ENCODE measurements at regions not wholly inside any gene's neighbourhood (a gene's known extent, or its start where the extent isn't known, plus 50 kb on each side); places are given as distances from the start of the nearest gene placed in this dataset.

GRCh38 chrX:123121241-123121640 lies 62.8 kb upstream of the GRIA3 start:
- H3K4me3 ChIP-seq, result no peak overlapping the region
- no peak for FAIRE-seq
- ChIA-PET CTCF (ENCODE audit: low intra/inter-chr PET ratio) (no interaction called here), POLR2A (no interaction called here)
- intact Hi-C loops (cut with micrococcal nuclease) (no loop called here), in situ Hi-C loops (cut with MboI) (no loop called here)
- H3K27ac ChIP-seq (ENCODE audit: extremely low read depth, low read depth, low read length), result no peak overlapping the region
- H3K4me1 ChIP-seq (replicated peaks in 1 of 2; ENCODE audit: control insufficient read depth in 2 of 2, insufficient read depth in 2 of 2, low read length in 2 of 2), result no peaks in the 10 kb centered on the region
- ATAC-seq, result no peak
- H4K20me1 ChIP-seq (replicated peaks; ENCODE audit: control insufficient read depth, insufficient read depth, low read length), result no peaks in the 10 kb centered on the region
- WGBS (ENCODE audit: insufficient coverage, low coverage, missing lambda C conversion rate), result 0% methylated on average over 3 of the region's 6 CpGs
- DNase-seq (ENCODE audit: extremely low read depth in 1 of 4, low spot score in 3 of 4), result no peak
- H3K9me3 ChIP-seq (replicated peaks; ENCODE audit: control insufficient read depth, insufficient read depth, low read depth, low read length), result no peaks in the 10 kb centered on the region
- H3K27me3 ChIP-seq (ENCODE audit: control insufficient read depth in 2 of 2, insufficient read depth in 2 of 2, low read length in 2 of 2), result no peaks in the 10 kb centered on the region
- no peaks in the 10 kb centered on the region for H3K9me1 ChIP-seq (ENCODE audit: control insufficient read depth, insufficient read depth, low read length)
- no TSS peak for BruUV-seq (replicated peaks)
- H3K4me2 ChIP-seq (ENCODE audit: insufficient read depth, low read length), result no peak overlapping the region
- H3K79me2 ChIP-seq (ENCODE audit: control insufficient read depth, insufficient read depth, low read length), result no peaks in the 10 kb centered on the region
- no peak overlapping the region for H2AFZ ChIP-seq (ENCODE audit: low read depth, low read length)
- no peak overlapping the region for H3K9ac ChIP-seq (ENCODE audit: insufficient read depth in 1 of 2, low read depth in 2 of 2, low read length in 2 of 2)
- no peaks in the 10 kb centered on the region for H3K36me3 ChIP-seq (ENCODE audit: control insufficient read depth, insufficient read depth, low read length)
- no peak for TF ChIP-seq GABPB2 (CRISPR knock-in tag; conservative IDR thresholded peaks at IDR 0.05)
- TF ChIP-seq ZNF431 (CRISPR knock-in tag; IDR thresholded peaks at IDR 0.05), result no peak
- TF ChIP-seq ZBTB17 (CRISPR knock-in tag; IDR thresholded peaks at IDR 0.05), result no peak
- TF ChIP-seq ELK3 (CRISPR knock-in tag; IDR thresholded peaks at IDR 0.05), result no peak
- no peak for TF ChIP-seq ZBTB2 (IDR thresholded peaks at IDR 0.05)
- TF ChIP-seq ZNF609 (CRISPR knock-in tag; IDR thresholded peaks at IDR 0.05; ENCODE audit: borderline replicate concordance), result no peak
- no peak for TF ChIP-seq HMBOX1 (IDR thresholded peaks at IDR 0.05)
- no peak for TF ChIP-seq ATF1 (CRISPR knock-in tag; IDR thresholded peaks at IDR 0.05)
- no peak for TF ChIP-seq ATF1 (tag; IDR thresholded peaks at IDR 0.05)
- TF ChIP-seq SMARCA4 (IDR thresholded peaks at IDR 0.05), result no peak
- TF ChIP-seq PREB (CRISPR knock-in tag; IDR thresholded peaks at IDR 0.05), result no peak
- TF ChIP-seq E2F5 (CRISPR knock-in tag; IDR thresholded peaks at IDR 0.05), result no peak
- no peak for TF ChIP-seq SIN3A (IDR thresholded peaks at IDR 0.05; ENCODE audit: borderline replicate concordance in 2 of 2, control insufficient read depth in 1 of 2, low read depth in 2 of 2, low read length in 2 of 2)

Data from K562 (cell line).